IMR-90 (cell line): ENCODE measurements at regions not wholly inside any gene's neighbourhood (a gene's known extent, or its start where the extent isn't known, plus 50 kb on each side); places are given as distances from the start of the nearest gene placed in this dataset.

ENCODE experiments used
- ATAC-seq: fragments of 200-7000 bp; cut with Tn5 transposase; 2 replicates; pipeline ENCODE4 v1.9.1; 2020; ENCODE audit warnings: low read depth, mild to moderate bottlenecking, moderate library complexity
- BruUV-seq: library from RNA; stranded (reverse); fragments of 400-500 nt; replicated peaks from 2 replicates; lab custom pipeline; 2021; lab: Mats Ljungman, UMichigan
- CTCF ChIA-PET: fragments of 300-600 bp; formaldehyde crosslinking; extraction: SDS; loops from one replicate; lab custom pipeline; 2021; ENCODE audit warnings: antibody characterized with exemption; lab: Yijun Ruan, JAX
- POLR2A ChIA-PET: fragments of 300-600 bp; sonication (Branson Sonifier 250); formaldehyde crosslinking; loops from one replicate; lab custom pipeline; 2022; ENCODE audit warnings: antibody characterized with exemption; ENCODE audit not compliant: unreplicated experiment; lab: Charles Lee
- DNase-seq: peaks from one replicate; pipeline ENCODE4 v3.0.0; 2013
- H2AFZ ChIP-seq: replicated peaks from 2 replicates; pipeline ENCODE3; 2013; ENCODE audit warnings: low read length, mild to moderate bottlenecking; ENCODE audit not compliant: poor library complexity
- H2AK5ac ChIP-seq: 2 replicates; pipeline ENCODE4 v1.6.1; 2013; ENCODE audit warnings: low read depth, low read length, inconsistent platforms
- H2AK9ac ChIP-seq: replicated peaks from 2 replicates; pipeline ENCODE3; 2013; ENCODE audit warnings: mild to moderate bottlenecking, low read depth, low read length, moderate library complexity; ENCODE audit not compliant: poor library complexity
- H2BK120ac ChIP-seq: 2 replicates; pipeline ENCODE4 v1.6.1; 2013; ENCODE audit warnings: low read depth, low read length, inconsistent platforms
- H2BK15ac ChIP-seq: 3 replicates; pipeline ENCODE4 v1.6.1; 2013; ENCODE audit warnings: low read depth, low read length, inconsistent platforms
- H2BK20ac ChIP-seq: 2 replicates; pipeline ENCODE4 v1.6.1; 2013; ENCODE audit warnings: low read depth, mild to moderate bottlenecking, inconsistent platforms, low read length, moderate library complexity
- H2BK5ac ChIP-seq: 2 replicates; pipeline ENCODE4 v1.6.1; 2013; ENCODE audit warnings: mild to moderate bottlenecking, low read depth, low read length, inconsistent platforms; ENCODE audit not compliant: poor library complexity, severe bottlenecking
- H3K14ac ChIP-seq: replicated peaks from 2 replicates; pipeline ENCODE4 v1.6.1; 2013; ENCODE audit warnings: low read depth, low read length, inconsistent platforms
- H3K18ac ChIP-seq: 2 replicates; pipeline ENCODE4 v1.6.1; 2013; ENCODE audit warnings: low read depth, low read length, control low read depth
- H3K23ac ChIP-seq: 2 replicates; pipeline ENCODE4 v1.6.1; 2013; ENCODE audit warnings: low read depth, low read length, inconsistent platforms
- H3K27ac ChIP-seq: 2 replicates; pipeline ENCODE4 v1.5.1; 2013; ENCODE audit warnings: mild to moderate bottlenecking, control low read depth, low read length; ENCODE audit not compliant: insufficient read depth
- H3K27me3 ChIP-seq: 2 replicates; pipeline ENCODE4 v1.6.1; 2013; ENCODE audit warnings: low read length; ENCODE audit not compliant: control insufficient read depth, insufficient read depth
- H3K36me3 ChIP-seq: 2 replicates; pipeline ENCODE4 v1.6.1; 2013; ENCODE audit warnings: low read length, mixed read lengths; ENCODE audit not compliant: control insufficient read depth, insufficient read depth
- H3K4ac ChIP-seq: 2 replicates; pipeline ENCODE4 v1.6.1; 2013; ENCODE audit warnings: low read depth, low read length, inconsistent platforms
- H3K4me1 ChIP-seq: 2 replicates; pipeline ENCODE4 v1.6.1; 2013; ENCODE audit warnings: low read length, mixed read lengths; ENCODE audit not compliant: control insufficient read depth, insufficient read depth
- H3K4me2 ChIP-seq: 2 replicates; pipeline ENCODE4 v1.6.1; 2013; ENCODE audit warnings: low read depth, mild to moderate bottlenecking, control low read depth, low read length, moderate library complexity
- H3K4me3 ChIP-seq: 2 replicates; pipeline ENCODE4 v1.5.1; 2013; ENCODE audit warnings: low read depth, mild to moderate bottlenecking, control low read depth, low read length, moderate library complexity; ENCODE audit not compliant: insufficient read depth
- H3K56ac ChIP-seq: 2 replicates; pipeline ENCODE4 v1.6.1; 2013; ENCODE audit warnings: low read length, inconsistent platforms; ENCODE audit not compliant: insufficient read depth; ENCODE audit errors: extremely low read depth
- H3K79me1 ChIP-seq, 2 experiments: 2 replicates each; pipeline ENCODE4 v1.6.1; 2013; ENCODE audit warnings: low read length in 2 of 2, inconsistent platforms in 1 of 2, low read depth in 1 of 2
- H3K9ac ChIP-seq: 2 replicates; pipeline ENCODE4 v1.6.1; 2013; ENCODE audit warnings: low read depth, low read length, control low read depth
- H3K9me1 ChIP-seq: 2 replicates; pipeline ENCODE4 v1.6.1; 2013; ENCODE audit warnings: low read length, inconsistent platforms; ENCODE audit not compliant: insufficient read depth
- H3K9me3 ChIP-seq: 2 replicates; pipeline ENCODE4 v1.6.1; 2013; ENCODE audit warnings: low read length; ENCODE audit not compliant: control insufficient read depth, insufficient read depth
- H4K20me1 ChIP-seq: 2 replicates; pipeline ENCODE4 v1.6.1; 2013; ENCODE audit warnings: low read length, inconsistent platforms; ENCODE audit not compliant: insufficient read depth
- H4K5ac ChIP-seq: 2 replicates; pipeline ENCODE4 v1.6.1; 2013; ENCODE audit warnings: mild to moderate bottlenecking, low read depth, low read length, control low read depth
- H4K8ac ChIP-seq, 2 experiments: 2 replicates each; pipeline ENCODE4 v1.6.1; 2013; ENCODE audit warnings: low read depth in 2 of 2, low read length in 2 of 2, control low read depth in 1 of 2, inconsistent platforms in 1 of 2
- H4K91ac ChIP-seq: 2 replicates; pipeline ENCODE4 v1.6.1; 2013; ENCODE audit warnings: low read depth, low read length, inconsistent platforms; ENCODE audit not compliant: insufficient read depth
- BHLHE40 ChIP-seq: fragments of 150-350 bp; IDR thresholded peaks from 2 replicates; pipeline ENCODE4 v1.6.1; 2016; ENCODE audit warnings: mild to moderate bottlenecking, low read depth, low read length
- FOS ChIP-seq: fragments of 150-350 bp; IDR thresholded peaks from 2 replicates; pipeline ENCODE4 v1.6.1; 2016; ENCODE audit warnings: low read depth, low read length
- RAD21 ChIP-seq: IDR thresholded peaks from 2 replicates; pipeline ENCODE4 v1.6.1; 2012; ENCODE audit warnings: low read length, improper control_type of control experiment
- SMC3 ChIP-seq: fragments of 150-350 bp; IDR thresholded peaks from 2 replicates; pipeline ENCODE4 v1.6.1; 2016; ENCODE audit warnings: low read depth, mild to moderate bottlenecking, antibody characterized with exemption, low read length, moderate library complexity
- WGBS, 2 experiments: methylation state at CpG; one replicate each; pipeline versions ENCODE4 v1.1.5 to v1.1.7; 2013; ENCODE audit warnings: missing lambda C conversion rate in 2 of 2; ENCODE audit not compliant: insufficient read length in 1 of 2; ENCODE audit errors: extremely low coverage in 2 of 2; 5-methylcytosine and 5-hydroxymethylcytosine counted together
- dilution Hi-C: fragments of 300-500 bp; cut with HindIII; formaldehyde crosslinking; loops from one replicate; pipeline ENCODE4 v1.14.3; 2018; ENCODE audit warnings: low sequenced_read_pairs; ENCODE audit not compliant: unreplicated experiment
- in situ Hi-C: fragments of 300-500 bp; cut with MboI; formaldehyde crosslinking; loops from 3 replicates; pipeline ENCODE4 v1.14.3; 2019; ENCODE audit warnings: low sequenced_read_pairs, inconsistent platforms, mixed read lengths
- intact Hi-C: fragments of 100-400 bp; cut with micrococcal nuclease; formaldehyde crosslinking; loops from 2 replicates; pipeline ENCODE4 v1.10.0; 2022

- H3K14ac ChIP-seq, result no peak overlapping the region
- H2BK15ac ChIP-seq, result no peak overlapping the region
- no peak overlapping the region for H2BK5ac ChIP-seq
- no peak overlapping the region for H3K4me2 ChIP-seq
- BruUV-seq, result no TSS peak
- no peak overlapping the region for H3K56ac ChIP-seq
- H4K5ac ChIP-seq, result no peak overlapping the region
- in situ Hi-C loops (no loop called here), intact Hi-C loops (no loop called here), dilution Hi-C loops (no loop called here)
- H2AFZ ChIP-seq, result no peak overlapping the region
- H3K27ac ChIP-seq, result no peak overlapping the region
- no peak overlapping the region for H2BK20ac ChIP-seq
- no peak overlapping the region for H3K9ac ChIP-seq
- no peaks in the 10 kb centered on the region for H3K9me1 ChIP-seq
- H2AK9ac ChIP-seq, result no peak overlapping the region
- H2BK120ac ChIP-seq, result no peak overlapping the region
- no peaks in the 10 kb centered on the region for H3K9me3 ChIP-seq
- H3K4me3 ChIP-seq, result no peak overlapping the region
- no peak overlapping the region for H3K18ac ChIP-seq
- no peaks in the 10 kb centered on the region for H3K79me1 ChIP-seq
- no CpG with 5 or more reads among the region's 4 CpGs for WGBS, 2 experiments
- ChIA-PET POLR2A (no interaction called here), CTCF (no interaction called here)
- no peak for TF ChIP-seq FOS
- no peak for TF ChIP-seq BHLHE40
- TF ChIP-seq RAD21, result no peak
- no peak for TF ChIP-seq SMC3
- H4K91ac ChIP-seq, result no peak overlapping the region
- no peak overlapping the region for H2AK5ac ChIP-seq
- no peaks in the 10 kb centered on the region for H3K4me1 ChIP-seq
- no peaks in the 10 kb centered on the region for H4K20me1 ChIP-seq
- no peak for DNase-seq
- H3K23ac ChIP-seq, result no peak overlapping the region
- H3K27me3 ChIP-seq, result no peaks in the 10 kb centered on the region
- H3K36me3 ChIP-seq, result no peaks in the 10 kb centered on the region
- no peak for ATAC-seq
- H3K4ac ChIP-seq, result no peak overlapping the region
- no peak overlapping the region for H4K8ac ChIP-seq
Observed at GRCh38 chr5:147968855-147969254, 62.5 kb upstream of the C5orf46 start.
